ENCODE measurements at regions not wholly inside any gene's neighbourhood (a gene's known extent, or its start where the extent isn't known, plus 50 kb on each side); places are given as distances from the start of the nearest gene placed in this dataset.

- H3K27me3 Mint-ChIP-seq (ENCODE audit: low read depth): peaks cover 7% of the 10 kb centered on the region
- H3K4me3 Mint-ChIP-seq: no peak overlapping the region
- TF ChIP-seq CTCF (IDR thresholded peaks at IDR 0.05; ENCODE audit: unreplicated experiment in 3 of 3): no peak
- no peaks in the 10 kb centered on the region for H3K36me3 Mint-ChIP-seq (ENCODE audit: low read depth)
- H3K9me3 Mint-ChIP-seq: peaks cover 17% of the 10 kb centered on the region
- no peak overlapping the region for H3K27ac Mint-ChIP-seq
- no peaks in the 10 kb centered on the region for H3K4me1 Mint-ChIP-seq
These were observed 253.1 kb downstream of the LY86 start for GRCh38 chr6:6841571-6841970.

GRCh38 chr6:6842291-6842690 is 253.8 kb downstream of the LY86 start:
- no peaks in the 10 kb centered on the region for H3K4me1 Mint-ChIP-seq
- peaks cover 5% of the 10 kb centered on the region for H3K27me3 Mint-ChIP-seq (ENCODE audit: low read depth)
- no peaks in the 10 kb centered on the region for H3K36me3 Mint-ChIP-seq (ENCODE audit: low read depth)
- TF ChIP-seq CTCF (IDR thresholded peaks at IDR 0.05; ENCODE audit: unreplicated experiment in 3 of 3): no peak
- H3K27ac Mint-ChIP-seq: no peak overlapping the region
- no peak overlapping the region for H3K4me3 Mint-ChIP-seq
- peaks cover 17% of the 10 kb centered on the region for H3K9me3 Mint-ChIP-seq

GRCh38 chr6:6843057-6843627 is 254.6 kb downstream of the LY86 start:
- H3K4me3 Mint-ChIP-seq: no peak overlapping the region
- H3K9me3 Mint-ChIP-seq: peaks cover 19% of the 10 kb centered on the region
- no peaks in the 10 kb centered on the region for H3K4me1 Mint-ChIP-seq
- no peak overlapping the region for H3K27ac Mint-ChIP-seq
- no peak for TF ChIP-seq CTCF (IDR thresholded peaks at IDR 0.05; ENCODE audit: unreplicated experiment in 3 of 3)
- no peaks in the 10 kb centered on the region for H3K27me3 Mint-ChIP-seq (ENCODE audit: low read depth)
- no peaks in the 10 kb centered on the region for H3K36me3 Mint-ChIP-seq (ENCODE audit: low read depth)

GRCh38 chr6:6843777-6844176 is 255.3 kb downstream of the LY86 start:
- H3K4me1 Mint-ChIP-seq: no peaks in the 10 kb centered on the region

GRCh38 chr6:6844530-6844929 is 256.0 kb downstream of the LY86 start:
- Mint-ChIP-seq H3K4me1 (no peaks in the 10 kb centered on the region), H3K27ac (no peak overlapping the region), H3K27me3 (ENCODE audit: low read depth) (peaks cover 1% of the 10 kb centered on the region), H3K36me3 (ENCODE audit: low read depth) (no peaks in the 10 kb centered on the region), H3K4me3 (no peak overlapping the region), H3K9me3 (peaks cover 19% of the 10 kb centered on the region)
- TF ChIP-seq CTCF (IDR thresholded peaks at IDR 0.05; ENCODE audit: unreplicated experiment in 3 of 3): no peak

More at GRCh38 chr6:6843777-6844176, 255.3 kb downstream of the LY86 start:
- Mint-ChIP-seq H3K27me3 (ENCODE audit: low read depth) (no peaks in the 10 kb centered on the region), H3K27ac (no peak overlapping the region), H3K4me3 (no peak overlapping the region), H3K9me3 (peaks cover 19% of the 10 kb centered on the region), H3K36me3 (ENCODE audit: low read depth) (no peaks in the 10 kb centered on the region)
- TF ChIP-seq CTCF (IDR thresholded peaks at IDR 0.05; ENCODE audit: unreplicated experiment in 3 of 3): no peak

GRCh38 chr6:6845603-6846002 is 257.1 kb downstream of the LY86 start:
- TF ChIP-seq CTCF (IDR thresholded peaks at IDR 0.05; ENCODE audit: unreplicated experiment in 3 of 3): no peak
- H3K36me3 Mint-ChIP-seq (ENCODE audit: low read depth): no peaks in the 10 kb centered on the region
- H3K9me3 Mint-ChIP-seq: peaks cover 19% of the 10 kb centered on the region
- no peak overlapping the region for H3K4me3 Mint-ChIP-seq
- no peak overlapping the region for H3K27ac Mint-ChIP-seq
- peaks cover 3% of the 10 kb centered on the region for H3K27me3 Mint-ChIP-seq (ENCODE audit: low read depth)
- H3K4me1 Mint-ChIP-seq: no peaks in the 10 kb centered on the region
